GM19438 (cell line): ENCODE measurements at regions not wholly inside any gene's neighbourhood (a gene's known extent, or its start where the extent isn't known, plus 50 kb on each side); places are given as distances from the start of the nearest gene placed in this dataset.
"Not testable (repeated sequence)": the region's sequence is repeated elsewhere in the genome, so short reads cannot be mapped to it uniquely, and the experiment has no call there.

ENCODE experiments used
- ATAC-seq: cut with Tn5 transposase; IDR thresholded peaks from one replicate; pipeline ENCODE4 v1.9.1; 2021; ENCODE audit warnings: low read depth; ENCODE audit not compliant: unreplicated experiment

GRCh38 chr2:91520972-91521535 is 2829.6 kb downstream of the RPIA start:
- not testable (repeated sequence) for ATAC-seq

- ATAC-seq: not testable (repeated sequence)
These were observed 2830.5 kb downstream of the RPIA start for GRCh38 chr2:91521944-91522343.

- ATAC-seq: not testable (repeated sequence)
These were observed 2831.4 kb downstream of the RPIA start for GRCh38 chr2:91522877-91523276.

GRCh38 chr2:91523751-91524150 is 2832.3 kb downstream of the RPIA start:
- ATAC-seq: not testable (repeated sequence)

- ATAC-seq: not testable (repeated sequence)
These were observed 2834.1 kb downstream of the RPIA start for GRCh38 chr2:91525587-91525986.

GRCh38 chr2:91526083-91526482 is 2834.6 kb downstream of the RPIA start:
- ATAC-seq: not testable (repeated sequence)

- ATAC-seq: not testable (repeated sequence)
These were observed 2835.6 kb downstream of the RPIA start for GRCh38 chr2:91527056-91527455.

- not testable (repeated sequence) for ATAC-seq
These were observed 2836.1 kb downstream of the RPIA start for GRCh38 chr2:91527491-91528031.

- ATAC-seq: not testable (repeated sequence)
These were observed 2836.9 kb downstream of the RPIA start for GRCh38 chr2:91528361-91528760.

- not testable (repeated sequence) for ATAC-seq
These were observed 2844.6 kb downstream of the RPIA start for GRCh38 chr2:91536109-91536508.

GRCh38 chr2:91536549-91537263 is 2845.2 kb downstream of the RPIA start:
- not testable (repeated sequence) for ATAC-seq

GRCh38 chr2:91549316-91549715 is 2857.8 kb downstream of the RPIA start:
- ATAC-seq: not testable (repeated sequence)

- ATAC-seq: not testable (repeated sequence)
These were observed 2866.8 kb downstream of the RPIA start for GRCh38 chr2:91558234-91558633.

GRCh38 chr2:91559269-91559668 is 2867.8 kb downstream of the RPIA start:
- ATAC-seq: not testable (repeated sequence)

GRCh38 chr2:91559886-91560614 is 2868.6 kb downstream of the RPIA start:
- ATAC-seq: not testable (repeated sequence)

- ATAC-seq: not testable (repeated sequence)
These were observed 2870.7 kb downstream of the RPIA start for GRCh38 chr2:91562184-91562583.

- not testable (repeated sequence) for ATAC-seq
These were observed 2873.2 kb downstream of the RPIA start for GRCh38 chr2:91564700-91565099.

GRCh38 chr2:91565689-91566430 is 2874.4 kb downstream of the RPIA start:
- ATAC-seq: not testable (repeated sequence)

GRCh38 chr2:91566611-91567010 is 2875.1 kb downstream of the RPIA start:
- ATAC-seq: not testable (repeated sequence)
